ENCODE measurements at regions not wholly inside any gene's neighbourhood (a gene's known extent, or its start where the extent isn't known, plus 50 kb on each side); places are given as distances from the start of the nearest gene placed in this dataset.

- DNase-seq (no peak), ATAC-seq (ENCODE audit: low FRiP score) (no peak)
- 32 to 33% methylated on average over 13 of the region's 13 CpGs for WGBS, 2 donors
- no peaks in the 10 kb centered on the region for H3K36me3 ChIP-seq (ENCODE audit: control insufficient read depth in 1 of 2, insufficient read depth in 2 of 2, low read length in 1 of 2)
- H3K27ac ChIP-seq (ENCODE audit: low read depth in 1 of 2, low read length in 2 of 2): no peak overlapping the region
- H3K4me1 ChIP-seq (ENCODE audit: control insufficient read depth in 1 of 2, insufficient read depth in 2 of 2, low read length in 2 of 2): no peaks in the 10 kb centered on the region
- no peaks in the 10 kb centered on the region for H3K27me3 ChIP-seq (ENCODE audit: control insufficient read depth in 1 of 2, insufficient read depth in 2 of 2, low read length in 1 of 2)
- no peak overlapping the region for H3K4me3 ChIP-seq (ENCODE audit: low read length in 2 of 2)
- no peaks in the 10 kb centered on the region for H3K9me3 ChIP-seq (ENCODE audit: control insufficient read depth, low read length)
- intact Hi-C loops (cut with DNase I): loop anchor here (2.0 to 5.0 kb wide), 2 partner anchors 340 to 341 kb away; no protein-coding TSS in a partner anchor
Measured at GRCh38 chr1:224852901-224853568, 76.4 kb upstream of the DNAH14 start.

- WGBS, 2 donors: 83 to 90% methylated on average over 2 of the region's 2 CpGs
- H3K36me3 ChIP-seq (ENCODE audit: control insufficient read depth in 1 of 2, insufficient read depth in 2 of 2, low read length in 1 of 2): no peaks in the 10 kb centered on the region
- peaks cover 0 to 1% of the 10 kb centered on the region in 2 donors for H3K27me3 ChIP-seq (ENCODE audit: control insufficient read depth in 1 of 2, insufficient read depth in 2 of 2, low read length in 1 of 2)
- no peak for ATAC-seq (ENCODE audit: low FRiP score)
- DNase-seq: no peak
- H3K9me3 ChIP-seq (ENCODE audit: control insufficient read depth, low read length): no peaks in the 10 kb centered on the region
- H3K4me1 ChIP-seq (ENCODE audit: control insufficient read depth in 1 of 2, insufficient read depth in 2 of 2, low read length in 2 of 2): no peaks in the 10 kb centered on the region
- H3K4me3 ChIP-seq (ENCODE audit: low read length in 2 of 2): no peak overlapping the region
- intact Hi-C loops (cut with DNase I): no loop called here
- no peak overlapping the region for H3K27ac ChIP-seq (ENCODE audit: low read depth in 1 of 2, low read length in 2 of 2)
Measured at GRCh38 chr1:224856973-224857372, 72.5 kb upstream of the DNAH14 start.

- Histone ChIP-seq H3K36me3 (ENCODE audit: control insufficient read depth in 1 of 2, insufficient read depth in 2 of 2, low read length in 1 of 2) (no peaks in the 10 kb centered on the region), H3K27me3 (ENCODE audit: control insufficient read depth in 1 of 2, insufficient read depth in 2 of 2, low read length in 1 of 2) (peaks cover 0 to 2% of the 10 kb centered on the region in 2 donors), H3K4me3 (ENCODE audit: low read length in 2 of 2) (no peak overlapping the region), H3K9me3 (ENCODE audit: control insufficient read depth, low read length) (no peaks in the 10 kb centered on the region), H3K4me1 (ENCODE audit: control insufficient read depth in 1 of 2, insufficient read depth in 2 of 2, low read length in 2 of 2) (no peaks in the 10 kb centered on the region), H3K27ac (ENCODE audit: low read depth in 1 of 2, low read length in 2 of 2) (no peak overlapping the region)
- ATAC-seq (ENCODE audit: low FRiP score) (no peak), DNase-seq (no peak)
- 71 to 75% methylated on average over 2 of the region's 2 CpGs for WGBS, 2 donors
- intact Hi-C loops (cut with DNase I): no loop called here
Measured at GRCh38 chr1:224859651-224860050, 69.8 kb upstream of the DNAH14 start.

DNA sequence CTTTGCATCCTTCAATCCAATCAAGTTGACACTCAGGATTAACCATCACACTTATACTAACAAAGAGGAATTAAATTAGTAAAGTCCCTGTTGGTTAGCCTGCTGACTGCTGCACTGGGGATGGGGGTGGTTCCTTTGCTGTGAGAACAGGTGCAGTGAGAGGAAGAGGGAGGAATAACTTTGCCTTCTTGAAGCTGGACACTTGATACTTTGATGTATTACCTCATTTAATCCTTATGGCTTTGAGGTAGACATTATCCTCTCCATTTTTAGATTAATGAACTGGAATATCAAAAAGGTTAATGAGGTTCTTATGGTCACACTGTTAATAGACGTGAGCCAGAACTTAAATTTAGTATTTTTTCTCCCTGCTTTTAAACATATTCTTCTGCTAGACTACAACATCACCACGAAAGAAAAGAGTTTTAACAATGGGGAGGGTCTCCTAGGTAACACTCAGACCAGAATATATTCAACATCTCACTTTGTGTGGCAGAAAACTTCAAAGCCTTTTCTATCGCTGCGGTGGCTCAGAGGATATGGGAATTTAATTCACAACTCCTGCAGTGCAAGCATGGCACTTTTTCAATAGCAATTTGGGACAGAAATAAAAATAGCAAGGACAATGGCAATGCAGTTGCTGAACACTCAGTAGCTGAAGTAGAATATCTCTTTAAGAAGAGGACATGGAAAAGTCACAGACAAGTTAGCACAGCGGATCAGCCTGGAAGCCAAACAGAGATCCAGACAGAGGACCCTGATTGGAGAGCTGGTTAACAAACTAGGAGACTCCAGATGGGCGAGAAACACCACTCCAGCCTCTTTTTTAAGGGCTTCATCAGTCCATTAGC, 68.8 kb upstream of the DNAH14 start:
- no peak overlapping the region for H3K4me3 ChIP-seq (ENCODE audit: low read length in 2 of 2)
- DNase-seq: no peak
- no peak for ATAC-seq (ENCODE audit: low FRiP score)
- no peak overlapping the region for H3K27ac ChIP-seq (ENCODE audit: low read depth in 1 of 2, low read length in 2 of 2)
- H3K36me3 ChIP-seq (ENCODE audit: control insufficient read depth in 1 of 2, insufficient read depth in 2 of 2, low read length in 1 of 2): no peaks in the 10 kb centered on the region
- WGBS, 2 donors: 57 to 59% methylated on average over 6 of the region's 6 CpGs
- peaks cover 0 to 2% of the 10 kb centered on the region in 2 donors for H3K27me3 ChIP-seq (ENCODE audit: control insufficient read depth in 1 of 2, insufficient read depth in 2 of 2, low read length in 1 of 2)
- H3K9me3 ChIP-seq (ENCODE audit: control insufficient read depth, low read length): no peaks in the 10 kb centered on the region
- H3K4me1 ChIP-seq (ENCODE audit: control insufficient read depth in 1 of 2, insufficient read depth in 2 of 2, low read length in 2 of 2): no peaks in the 10 kb centered on the region
- intact Hi-C loops (cut with DNase I): no loop called here

DNA sequence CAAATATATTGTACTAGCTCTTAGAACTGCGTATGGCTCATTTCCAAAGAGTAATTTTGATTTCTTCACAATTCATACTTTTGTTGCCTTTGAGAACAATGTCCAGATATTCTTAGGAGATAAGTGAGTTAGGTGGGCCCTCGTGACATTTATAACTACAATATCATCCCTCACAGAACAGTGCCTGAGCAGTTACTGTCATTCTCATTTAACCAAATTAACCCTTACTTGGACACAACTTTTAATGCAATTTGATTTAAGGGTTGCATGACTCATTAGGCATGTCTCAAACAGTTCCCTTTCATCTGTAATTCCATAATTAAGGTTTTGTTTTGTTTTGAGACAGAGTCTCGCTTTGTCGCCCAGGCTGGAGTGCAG, 68.1 kb upstream of the DNAH14 start:
- Histone ChIP-seq H3K4me3 (ENCODE audit: low read length in 2 of 2) (no peak overlapping the region), H3K9me3 (ENCODE audit: control insufficient read depth, low read length) (no peaks in the 10 kb centered on the region), H3K27ac (ENCODE audit: low read depth in 1 of 2, low read length in 2 of 2) (no peak overlapping the region), H3K4me1 (ENCODE audit: control insufficient read depth in 1 of 2, insufficient read depth in 2 of 2, low read length in 2 of 2) (no peaks in the 10 kb centered on the region), H3K27me3 (ENCODE audit: control insufficient read depth in 1 of 2, insufficient read depth in 2 of 2, low read length in 1 of 2) (peaks cover 0 to 2% of the 10 kb centered on the region in 2 donors), H3K36me3 (ENCODE audit: control insufficient read depth in 1 of 2, insufficient read depth in 2 of 2, low read length in 1 of 2) (no peaks in the 10 kb centered on the region)
- intact Hi-C loops (cut with DNase I): no loop called here
- DNase-seq (no peak), ATAC-seq (ENCODE audit: low FRiP score) (no peak)
- 57 to 66% methylated on average over 4 of the region's 4 CpGs for WGBS, 2 donors

- Histone ChIP-seq H3K9me3 (ENCODE audit: control insufficient read depth, low read length) (no peaks in the 10 kb centered on the region), H3K4me3 (ENCODE audit: low read length in 2 of 2) (no peak overlapping the region), H3K36me3 (ENCODE audit: control insufficient read depth in 1 of 2, insufficient read depth in 2 of 2, low read length in 1 of 2) (no peaks in the 10 kb centered on the region), H3K27me3 (ENCODE audit: control insufficient read depth in 1 of 2, insufficient read depth in 2 of 2, low read length in 1 of 2) (peaks cover 0 to 2% of the 10 kb centered on the region in 2 donors), H3K27ac (ENCODE audit: low read depth in 1 of 2, low read length in 2 of 2) (no peak overlapping the region), H3K4me1 (ENCODE audit: control insufficient read depth in 1 of 2, insufficient read depth in 2 of 2, low read length in 2 of 2) (no peaks in the 10 kb centered on the region)
- intact Hi-C loops (cut with DNase I): no loop called here
- no peak for ATAC-seq (ENCODE audit: low FRiP score)
- 77 to 92% methylated on average over 2 of the region's 2 CpGs for WGBS, 2 donors
- no peak for DNase-seq
Measured at GRCh38 chr1:224863486-224863885, 66.0 kb upstream of the DNAH14 start.

GRCh38 chr1:224864006-224864405, 65.5 kb upstream of the DNAH14 start:
- ATAC-seq (ENCODE audit: low FRiP score): no peak
- 69 to 81% methylated on average over 2 of the region's 2 CpGs for WGBS, 2 donors

GRCh38 chr1:224865510-224865909, 64.0 kb upstream of the DNAH14 start:
- H3K9me3 ChIP-seq (ENCODE audit: control insufficient read depth, low read length): no peaks in the 10 kb centered on the region
- no peak overlapping the region for H3K4me3 ChIP-seq (ENCODE audit: low read length in 2 of 2)
- intact Hi-C loops (cut with DNase I): no loop called here
- peaks cover 0 to 2% of the 10 kb centered on the region in 2 donors for H3K27me3 ChIP-seq (ENCODE audit: control insufficient read depth in 1 of 2, insufficient read depth in 2 of 2, low read length in 1 of 2)
- 69 to 83% methylated on average over 1 of the region's 1 CpG for WGBS, 2 donors
- H3K27ac ChIP-seq (ENCODE audit: low read depth in 1 of 2, low read length in 2 of 2): no peak overlapping the region
- ATAC-seq (ENCODE audit: low FRiP score) (no peak), DNase-seq (no peak)
- H3K4me1 ChIP-seq (ENCODE audit: control insufficient read depth in 1 of 2, insufficient read depth in 2 of 2, low read length in 2 of 2): no peaks in the 10 kb centered on the region
- H3K36me3 ChIP-seq (ENCODE audit: control insufficient read depth in 1 of 2, insufficient read depth in 2 of 2, low read length in 1 of 2): no peaks in the 10 kb centered on the region

More at GRCh38 chr1:224864006-224864405, 65.5 kb upstream of the DNAH14 start:
- no peak overlapping the region for H3K27ac ChIP-seq (ENCODE audit: low read depth in 1 of 2, low read length in 2 of 2)
- peaks cover 0 to 2% of the 10 kb centered on the region in 2 donors for H3K27me3 ChIP-seq (ENCODE audit: control insufficient read depth in 1 of 2, insufficient read depth in 2 of 2, low read length in 1 of 2)
- no peak for DNase-seq
- H3K9me3 ChIP-seq (ENCODE audit: control insufficient read depth, low read length): no peaks in the 10 kb centered on the region
- intact Hi-C loops (cut with DNase I): no loop called here
- H3K36me3 ChIP-seq (ENCODE audit: control insufficient read depth in 1 of 2, insufficient read depth in 2 of 2, low read length in 1 of 2): no peaks in the 10 kb centered on the region
- no peaks in the 10 kb centered on the region for H3K4me1 ChIP-seq (ENCODE audit: control insufficient read depth in 1 of 2, insufficient read depth in 2 of 2, low read length in 2 of 2)
- H3K4me3 ChIP-seq (ENCODE audit: low read length in 2 of 2): no peak overlapping the region

DNA sequence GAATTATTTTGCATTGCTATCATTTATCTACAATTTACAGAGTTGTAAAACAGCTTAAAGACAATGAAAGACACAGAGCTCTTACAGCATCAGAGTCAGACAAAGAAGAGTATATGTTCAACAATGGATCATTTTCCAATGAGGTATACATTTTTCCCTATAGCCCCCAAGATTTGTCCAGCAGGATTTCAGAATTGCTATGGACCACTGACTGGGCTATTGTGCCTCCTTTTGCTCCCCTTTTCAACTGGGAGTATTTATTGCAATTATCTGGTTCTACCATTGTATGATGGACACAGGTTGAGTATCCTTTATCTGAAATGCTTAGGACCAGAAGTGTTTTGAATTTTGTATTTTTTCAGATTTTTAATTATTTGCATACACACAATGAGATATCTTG, 62.5 kb upstream of the DNAH14 start:
- no peak for ATAC-seq (ENCODE audit: low FRiP score)
- Histone ChIP-seq H3K27me3 (ENCODE audit: control insufficient read depth in 1 of 2, insufficient read depth in 2 of 2, low read length in 1 of 2) (peaks cover 0 to under 1% of the 10 kb centered on the region in 2 donors), H3K4me1 (ENCODE audit: control insufficient read depth in 1 of 2, insufficient read depth in 2 of 2, low read length in 2 of 2) (no peaks in the 10 kb centered on the region), H3K36me3 (ENCODE audit: control insufficient read depth in 1 of 2, insufficient read depth in 2 of 2, low read length in 1 of 2) (no peaks in the 10 kb centered on the region), H3K27ac (ENCODE audit: low read depth in 1 of 2, low read length in 2 of 2) (no peak overlapping the region), H3K4me3 (ENCODE audit: low read length in 2 of 2) (no peak overlapping the region), H3K9me3 (ENCODE audit: control insufficient read depth, low read length) (no peaks in the 10 kb centered on the region)
- intact Hi-C loops (cut with DNase I): no loop called here
- DNase-seq: no peak
